GM23338 (cell line): ENCODE measurements at regions not wholly inside any gene's neighbourhood (a gene's known extent, or its start where the extent isn't known, plus 50 kb on each side); places are given as distances from the start of the nearest gene placed in this dataset.

Experiments
- ATAC-seq: fragments of 200-7000 bp; cut with Tn5 transposase; 3 replicates; pipeline ENCODE4 v1.9.1; 2020
- DNase-seq: peaks from one replicate; pipeline ENCODE4 v3.0.0-alpha.2; 2015; ENCODE audit warnings: low spot score
- H2AFZ ChIP-seq: fragments of 200-600 bp; sonication (generic); 2 replicates; pipeline ENCODE4 v1.8.0; 2016; ENCODE audit warnings: antibody characterized with exemption, mild to moderate bottlenecking, moderate library complexity
- H3F3A ChIP-seq: fragments of 200-600 bp; sonication (generic); replicated peaks from 2 replicates; pipeline ENCODE4 v1.8.0; 2017; ENCODE audit warnings: antibody characterized with exemption, mixed run types, low read depth
- H3K27ac ChIP-seq: fragments of 200-600 bp; sonication (generic); 2 replicates; pipeline ENCODE4 v1.6.1; 2016; ENCODE audit warnings: low read depth
- H3K27me3 ChIP-seq: fragments of 200-600 bp; sonication (generic); 2 replicates; pipeline ENCODE4 v1.8.0; 2016; ENCODE audit warnings: mild to moderate bottlenecking, mixed run types, moderate library complexity; ENCODE audit not compliant: insufficient read depth
- H3K36me3 ChIP-seq: fragments of 200-600 bp; sonication (generic); 2 replicates; pipeline ENCODE4 v1.8.0; 2016; ENCODE audit warnings: mild to moderate bottlenecking; ENCODE audit not compliant: insufficient read depth
- H3K4me1 ChIP-seq: fragments of 200-600 bp; sonication (generic); 2 replicates; pipeline ENCODE4 v1.8.0; 2016; ENCODE audit warnings: mild to moderate bottlenecking, moderate library complexity; ENCODE audit not compliant: insufficient read depth
- H3K4me2 ChIP-seq: fragments of 200-600 bp; sonication (generic); 2 replicates; pipeline ENCODE4 v1.7.1; 2017; ENCODE audit warnings: mixed run types
- H3K4me3 ChIP-seq: fragments of 200-600 bp; sonication (generic); 2 replicates; pipeline ENCODE4 v1.6.1; 2016; ENCODE audit warnings: mixed run types
- H3K79me2 ChIP-seq: fragments of 200-600 bp; sonication (generic); replicated peaks from 2 replicates; pipeline ENCODE4 v1.8.0; 2017; ENCODE audit warnings: mild to moderate bottlenecking; ENCODE audit not compliant: insufficient read depth
- H3K9me2 ChIP-seq: fragments of 200-600 bp; sonication (generic); 2 replicates; pipeline ENCODE4 v1.8.0; 2017; ENCODE audit not compliant: insufficient read depth
- H4K20me1 ChIP-seq: fragments of 200-600 bp; sonication (generic); replicated peaks from 2 replicates; pipeline ENCODE4 v1.8.0; 2017; ENCODE audit warnings: mild to moderate bottlenecking; ENCODE audit not compliant: insufficient read depth
- H3K27ac Mint-ChIP-seq: 2 replicates; pipeline ENCODE4 v1.8.0; 2020; ENCODE audit warnings: inconsistent platforms, mild to moderate bottlenecking, moderate library complexity, mixed read lengths
- H3K27me3 Mint-ChIP-seq: 3 replicates; pipeline ENCODE4 v1.8.0; 2022; ENCODE audit warnings: low read depth, mild to moderate bottlenecking, moderate library complexity, mixed read lengths, inconsistent platforms; ENCODE audit not compliant: insufficient read depth, poor library complexity
- H3K36me3 Mint-ChIP-seq: 3 replicates; pipeline ENCODE4 v1.8.0; 2021; ENCODE audit warnings: low read depth, mild to moderate bottlenecking, inconsistent platforms, moderate library complexity, mixed read lengths
- H3K4me1 Mint-ChIP-seq: 3 replicates; pipeline ENCODE4 v1.8.0; 2020; ENCODE audit warnings: mild to moderate bottlenecking, inconsistent platforms, mixed read lengths
- H3K4me3 Mint-ChIP-seq: 3 replicates; pipeline ENCODE4 v1.8.0; 2021; ENCODE audit warnings: moderate library complexity, mild to moderate bottlenecking, inconsistent platforms, mixed read lengths
- H3K9me3 Mint-ChIP-seq: 3 replicates; pipeline ENCODE4 v1.8.0; 2020; ENCODE audit warnings: moderate library complexity, mild to moderate bottlenecking, inconsistent platforms, mixed read lengths
- CREB1 ChIP-seq: fragments of 250-450 bp; sonication (Bioruptor Pico); IDR thresholded peaks from 2 replicates; pipeline ENCODE4 v1.5.0; 2020; ENCODE audit warnings: low read depth, mild to moderate bottlenecking, moderate library complexity
- EZH2phosphoT487 ChIP-seq: fragments of 200-600 bp; sonication (generic); IDR thresholded peaks from one replicate; pipeline ENCODE4 v1.8.1; 2018; ENCODE audit warnings: antibody characterized with exemption; ENCODE audit not compliant: unreplicated experiment
- JUNB ChIP-seq: IDR thresholded peaks from one replicate; pipeline ENCODE4 v1.6.1; 2016; ENCODE audit warnings: antibody characterized with exemption; ENCODE audit not compliant: unreplicated experiment
- POLR2AphosphoS5 ChIP-seq: IDR thresholded peaks from 2 replicates; pipeline ENCODE4 v1.6.1; 2016; ENCODE audit warnings: antibody characterized with exemption, low read depth
- STAT1 ChIP-seq: IDR thresholded peaks from one replicate; pipeline ENCODE4 v1.6.1; 2016; ENCODE audit warnings: antibody characterized with exemption; ENCODE audit not compliant: unreplicated experiment
- TF ChIP-seq, protein P1 (sequence below): IDR thresholded peaks from 2 replicates; pipeline ENCODE4 v1.6.1; 2016; ENCODE audit warnings: antibody characterized with exemption
- TF ChIP-seq, protein P2 (sequence below): fragments of 250-450 bp; sonication (Bioruptor Pico); IDR thresholded peaks from 2 replicates; pipeline ENCODE4 v1.5.0; 2020; ENCODE audit warnings: mild to moderate bottlenecking, moderate library complexity
- TF ChIP-seq, protein P3 (sequence below): IDR thresholded peaks from one replicate; pipeline ENCODE4 v1.6.1; 2018; ENCODE audit warnings: antibody characterized with exemption; ENCODE audit not compliant: unreplicated experiment

DNA sequence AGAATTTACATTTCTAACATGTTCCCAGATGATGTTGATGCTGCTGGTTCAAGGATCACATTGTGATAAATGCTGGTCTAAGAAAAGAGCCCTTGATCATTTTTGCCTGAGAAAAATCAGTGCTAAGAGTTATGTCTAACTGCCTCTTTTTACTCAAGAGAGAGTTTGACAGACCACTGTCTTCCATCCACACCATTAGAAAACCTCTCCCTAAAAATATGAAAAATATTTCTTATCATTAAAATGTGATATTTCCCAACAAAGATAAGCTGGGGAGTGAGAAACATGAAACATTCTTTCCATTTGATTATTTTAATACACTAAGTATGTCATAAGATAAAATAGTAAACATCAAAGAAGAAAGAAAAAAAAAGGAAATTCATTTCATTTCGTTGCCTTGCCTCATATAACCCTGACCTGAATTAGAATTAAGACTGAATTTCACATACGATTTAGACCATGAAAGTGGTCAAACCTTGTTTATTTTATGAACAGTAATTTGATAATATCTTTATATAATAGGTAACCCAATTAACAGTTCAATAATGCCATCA lies 471.8 kb upstream of the ARHGEF26 start:
- no peaks in the 10 kb centered on the region for H3K27me3 ChIP-seq
- no peak for TF ChIP-seq CREB1
- TF ChIP-seq, protein P1, sequence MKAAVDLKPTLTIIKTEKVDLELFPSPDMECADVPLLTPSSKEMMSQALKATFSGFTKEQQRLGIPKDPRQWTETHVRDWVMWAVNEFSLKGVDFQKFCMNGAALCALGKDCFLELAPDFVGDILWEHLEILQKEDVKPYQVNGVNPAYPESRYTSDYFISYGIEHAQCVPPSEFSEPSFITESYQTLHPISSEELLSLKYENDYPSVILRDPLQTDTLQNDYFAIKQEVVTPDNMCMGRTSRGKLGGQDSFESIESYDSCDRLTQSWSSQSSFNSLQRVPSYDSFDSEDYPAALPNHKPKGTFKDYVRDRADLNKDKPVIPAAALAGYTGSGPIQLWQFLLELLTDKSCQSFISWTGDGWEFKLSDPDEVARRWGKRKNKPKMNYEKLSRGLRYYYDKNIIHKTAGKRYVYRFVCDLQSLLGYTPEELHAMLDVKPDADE: no peak
- TF ChIP-seq STAT1: no peak
- TF ChIP-seq, protein P2, sequence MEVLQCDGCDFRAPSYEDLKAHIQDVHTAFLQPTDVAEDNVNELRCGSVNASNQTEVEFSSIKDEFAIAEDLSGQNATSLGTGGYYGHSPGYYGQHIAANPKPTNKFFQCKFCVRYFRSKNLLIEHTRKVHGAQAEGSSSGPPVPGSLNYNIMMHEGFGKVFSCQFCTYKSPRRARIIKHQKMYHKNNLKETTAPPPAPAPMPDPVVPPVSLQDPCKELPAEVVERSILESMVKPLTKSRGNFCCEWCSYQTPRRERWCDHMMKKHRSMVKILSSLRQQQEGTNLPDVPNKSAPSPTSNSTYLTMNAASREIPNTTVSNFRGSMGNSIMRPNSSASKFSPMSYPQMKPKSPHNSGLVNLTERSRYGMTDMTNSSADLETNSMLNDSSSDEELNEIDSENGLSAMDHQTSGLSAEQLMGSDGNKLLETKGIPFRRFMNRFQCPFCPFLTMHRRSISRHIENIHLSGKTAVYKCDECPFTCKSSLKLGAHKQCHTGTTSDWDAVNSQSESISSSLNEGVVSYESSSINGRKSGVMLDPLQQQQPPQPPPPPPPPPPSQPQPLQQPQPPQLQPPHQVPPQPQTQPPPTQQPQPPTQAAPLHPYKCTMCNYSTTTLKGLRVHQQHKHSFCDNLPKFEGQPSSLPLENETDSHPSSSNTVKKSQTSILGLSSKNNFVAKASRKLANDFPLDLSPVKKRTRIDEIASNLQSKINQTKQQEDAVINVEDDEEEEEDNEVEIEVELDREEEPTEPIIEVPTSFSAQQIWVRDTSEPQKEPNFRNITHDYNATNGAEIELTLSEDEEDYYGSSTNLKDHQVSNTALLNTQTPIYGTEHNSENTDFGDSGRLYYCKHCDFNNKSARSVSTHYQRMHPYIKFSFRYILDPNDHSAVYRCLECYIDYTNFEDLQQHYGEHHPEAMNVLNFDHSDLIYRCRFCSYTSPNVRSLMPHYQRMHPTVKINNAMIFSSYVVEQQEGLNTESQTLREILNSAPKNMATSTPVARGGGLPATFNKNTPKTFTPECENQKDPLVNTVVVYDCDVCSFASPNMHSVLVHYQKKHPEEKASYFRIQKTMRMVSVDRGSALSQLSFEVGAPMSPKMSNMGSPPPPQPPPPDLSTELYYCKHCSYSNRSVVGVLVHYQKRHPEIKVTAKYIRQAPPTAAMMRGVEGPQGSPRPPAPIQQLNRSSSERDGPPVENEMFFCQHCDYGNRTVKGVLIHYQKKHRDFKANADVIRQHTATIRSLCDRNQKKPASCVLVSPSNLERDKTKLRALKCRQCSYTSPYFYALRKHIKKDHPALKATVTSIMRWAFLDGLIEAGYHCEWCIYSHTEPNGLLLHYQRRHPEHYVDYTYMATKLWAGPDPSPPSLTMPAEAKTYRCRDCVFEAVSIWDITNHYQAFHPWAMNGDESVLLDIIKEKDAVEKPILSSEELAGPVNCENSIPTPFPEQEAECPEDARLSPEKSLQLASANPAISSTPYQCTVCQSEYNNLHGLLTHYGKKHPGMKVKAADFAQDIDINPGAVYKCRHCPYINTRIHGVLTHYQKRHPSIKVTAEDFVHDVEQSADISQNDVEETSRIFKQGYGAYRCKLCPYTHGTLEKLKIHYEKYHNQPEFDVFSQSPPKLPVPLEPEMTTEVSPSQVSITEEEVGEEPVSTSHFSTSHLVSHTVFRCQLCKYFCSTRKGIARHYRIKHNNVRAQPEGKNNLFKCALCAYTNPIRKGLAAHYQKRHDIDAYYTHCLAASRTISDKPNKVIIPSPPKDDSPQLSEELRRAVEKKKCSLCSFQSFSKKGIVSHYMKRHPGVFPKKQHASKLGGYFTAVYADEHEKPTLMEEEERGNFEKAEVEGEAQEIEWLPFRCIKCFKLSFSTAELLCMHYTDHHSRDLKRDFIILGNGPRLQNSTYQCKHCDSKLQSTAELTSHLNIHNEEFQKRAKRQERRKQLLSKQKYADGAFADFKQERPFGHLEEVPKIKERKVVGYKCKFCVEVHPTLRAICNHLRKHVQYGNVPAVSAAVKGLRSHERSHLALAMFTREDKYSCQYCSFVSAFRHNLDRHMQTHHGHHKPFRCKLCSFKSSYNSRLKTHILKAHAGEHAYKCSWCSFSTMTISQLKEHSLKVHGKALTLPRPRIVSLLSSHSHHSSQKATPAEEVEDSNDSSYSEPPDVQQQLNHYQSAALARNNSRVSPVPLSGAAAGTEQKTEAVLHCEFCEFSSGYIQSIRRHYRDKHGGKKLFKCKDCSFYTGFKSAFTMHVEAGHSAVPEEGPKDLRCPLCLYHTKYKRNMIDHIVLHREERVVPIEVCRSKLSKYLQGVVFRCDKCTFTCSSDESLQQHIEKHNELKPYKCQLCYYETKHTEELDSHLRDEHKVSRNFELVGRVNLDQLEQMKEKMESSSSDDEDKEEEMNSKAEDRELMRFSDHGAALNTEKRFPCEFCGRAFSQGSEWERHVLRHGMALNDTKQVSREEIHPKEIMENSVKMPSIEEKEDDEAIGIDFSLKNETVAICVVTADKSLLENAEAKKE: no peak
- DNase-seq: no peak
- H3K4me1 ChIP-seq: no peaks in the 10 kb centered on the region; the same call in none of the 2 replicates
- H3K27ac ChIP-seq: no peak overlapping the region
- no peak overlapping the region for H2AFZ ChIP-seq
- no peak overlapping the region for H3K4me2 ChIP-seq
- Mint-ChIP-seq H3K4me1 (peaks cover 3% of the 10 kb centered on the region; the same call in 2 of the 3 replicates), H3K36me3 (peaks cover 8% of the 10 kb centered on the region; the same call in 2 of the 3 replicates), H3K27me3 (peaks cover 2% of the 10 kb centered on the region), H3K9me3 (peaks cover 4% of the 10 kb centered on the region; the same call in 2 of the 3 replicates), H3K27ac (no peak overlapping the region), H3K4me3 (no peak overlapping the region)
- 0 out of 2 replicates have a peak, but pooled peaks cover 4% of the 10 kb centered on the region for H3K9me2 ChIP-seq
- no peak overlapping the region for H3K4me3 ChIP-seq
- H4K20me1 ChIP-seq: no peaks in the 10 kb centered on the region
- ATAC-seq: no peak
- no peaks in the 10 kb centered on the region for H3K36me3 ChIP-seq
- H3F3A ChIP-seq: no peaks in the 10 kb centered on the region
- no peaks in the 10 kb centered on the region for H3K79me2 ChIP-seq

DNA sequence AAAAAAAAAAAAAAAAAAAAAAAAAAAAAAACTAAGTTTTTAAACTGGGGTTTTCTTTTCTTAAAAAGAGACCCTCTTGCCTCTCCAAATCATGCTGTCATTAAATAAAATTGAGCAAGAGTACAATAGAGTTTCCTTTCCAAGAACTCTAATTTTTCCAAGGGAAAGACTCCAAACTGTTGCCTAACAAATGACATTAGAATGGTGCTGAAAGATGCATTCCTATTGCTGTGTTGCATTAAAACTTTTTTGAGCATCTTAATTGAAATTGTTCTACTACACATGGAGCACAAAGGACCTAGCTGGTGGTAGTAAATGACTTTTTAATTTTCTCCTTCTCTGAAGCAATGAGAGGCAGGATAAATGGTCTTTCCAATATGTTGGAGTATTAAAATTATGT lies 469.1 kb upstream of the ARHGEF26 start:
- no peaks in the 10 kb centered on the region; the same call in none of the 2 replicates for H3K4me1 ChIP-seq
- no peaks in the 10 kb centered on the region for H3K36me3 ChIP-seq
- Mint-ChIP-seq H3K4me1 (peaks cover 3% of the 10 kb centered on the region; the same call in 2 of the 3 replicates), H3K4me3 (no peak overlapping the region), H3K27ac (no peak overlapping the region), H3K36me3 (peaks cover 7% of the 10 kb centered on the region; the same call in 1 of the 3 replicates), H3K9me3 (peaks cover 8% of the 10 kb centered on the region; the same call in 1 of the 3 replicates), H3K27me3 (peaks cover 3% of the 10 kb centered on the region)
- no peak for DNase-seq
- no peaks in the 10 kb centered on the region for H3K79me2 ChIP-seq
- H3K4me3 ChIP-seq: no peak overlapping the region
- H3F3A ChIP-seq: no peaks in the 10 kb centered on the region
- H3K27ac ChIP-seq: no peak overlapping the region
- no peak overlapping the region for H3K4me2 ChIP-seq
- no peaks in the 10 kb centered on the region for H4K20me1 ChIP-seq
- no peaks in the 10 kb centered on the region for H3K27me3 ChIP-seq
- peaks cover 4% of the 10 kb centered on the region; the same call in 1 of the 2 replicates for H3K9me2 ChIP-seq
- ATAC-seq: no peak
- no peak overlapping the region for H2AFZ ChIP-seq
- TF ChIP-seq CREB1: no peak
- no peak for TF ChIP-seq POLR2AphosphoS5
- TF ChIP-seq EZH2phosphoT487: no peak
- TF ChIP-seq, protein P1: no peak
- no peak for TF ChIP-seq JUNB
- TF ChIP-seq, protein P3, sequence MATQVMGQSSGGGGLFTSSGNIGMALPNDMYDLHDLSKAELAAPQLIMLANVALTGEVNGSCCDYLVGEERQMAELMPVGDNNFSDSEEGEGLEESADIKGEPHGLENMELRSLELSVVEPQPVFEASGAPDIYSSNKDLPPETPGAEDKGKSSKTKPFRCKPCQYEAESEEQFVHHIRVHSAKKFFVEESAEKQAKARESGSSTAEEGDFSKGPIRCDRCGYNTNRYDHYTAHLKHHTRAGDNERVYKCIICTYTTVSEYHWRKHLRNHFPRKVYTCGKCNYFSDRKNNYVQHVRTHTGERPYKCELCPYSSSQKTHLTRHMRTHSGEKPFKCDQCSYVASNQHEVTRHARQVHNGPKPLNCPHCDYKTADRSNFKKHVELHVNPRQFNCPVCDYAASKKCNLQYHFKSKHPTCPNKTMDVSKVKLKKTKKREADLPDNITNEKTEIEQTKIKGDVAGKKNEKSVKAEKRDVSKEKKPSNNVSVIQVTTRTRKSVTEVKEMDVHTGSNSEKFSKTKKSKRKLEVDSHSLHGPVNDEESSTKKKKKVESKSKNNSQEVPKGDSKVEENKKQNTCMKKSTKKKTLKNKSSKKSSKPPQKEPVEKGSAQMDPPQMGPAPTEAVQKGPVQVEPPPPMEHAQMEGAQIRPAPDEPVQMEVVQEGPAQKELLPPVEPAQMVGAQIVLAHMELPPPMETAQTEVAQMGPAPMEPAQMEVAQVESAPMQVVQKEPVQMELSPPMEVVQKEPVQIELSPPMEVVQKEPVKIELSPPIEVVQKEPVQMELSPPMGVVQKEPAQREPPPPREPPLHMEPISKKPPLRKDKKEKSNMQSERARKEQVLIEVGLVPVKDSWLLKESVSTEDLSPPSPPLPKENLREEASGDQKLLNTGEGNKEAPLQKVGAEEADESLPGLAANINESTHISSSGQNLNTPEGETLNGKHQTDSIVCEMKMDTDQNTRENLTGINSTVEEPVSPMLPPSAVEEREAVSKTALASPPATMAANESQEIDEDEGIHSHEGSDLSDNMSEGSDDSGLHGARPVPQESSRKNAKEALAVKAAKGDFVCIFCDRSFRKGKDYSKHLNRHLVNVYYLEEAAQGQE: no peak
